Stomach (tissue), 8 donors: ENCODE measurements at regions not wholly inside any gene's neighbourhood (a gene's known extent, or its start where the extent isn't known, plus 50 kb on each side); places are given as distances from the start of the nearest gene placed in this dataset.

Experiments
- DNase-seq, 2 donors: peaks; one replicate each; pipeline versions ENCODE4 v3.0.0 to v3.0.0-alpha.2; 2013 to 2019
- H3K27ac ChIP-seq, 5 donors: fragments of 200-600 bp in 4 of 5; sonication (generic) in 4 of 5; one replicate each; pipeline ENCODE4 v1.5.1; 2013 to 2019; ENCODE audit warnings: mild to moderate bottlenecking in 1 of 5, moderate library complexity in 1 of 5
- H3K27me3 ChIP-seq, 3 donors: fragments of 200-600 bp; sonication (generic); one replicate each; pipeline ENCODE4 v1.5.1; 2017 to 2019; ENCODE audit warnings: mixed run types in 1 of 3
- H3K36me3 ChIP-seq, 4 donors: fragments of 200-600 bp; sonication (generic); 1 replicate in 3 of 4; 2 replicates in 1 of 4; pipeline ENCODE4 v1.5.1; 2016 to 2019
- H3K4me1 ChIP-seq, 4 donors: fragments of 200-600 bp; sonication (generic); one replicate each; pipeline ENCODE4 v1.5.1; 2016 to 2019
- H3K4me3 ChIP-seq, 4 donors: fragments of 200-600 bp; sonication (generic) in 3 of 4; one replicate each; pipeline ENCODE4 v1.5.1; 2016 to 2019; ENCODE audit warnings: mild to moderate bottlenecking in 1 of 4
- H3K9me3 ChIP-seq, 4 donors: fragments of 200-600 bp; sonication (generic); one replicate each; pipeline ENCODE4 v1.5.1; 2016 to 2019
- CTCF ChIP-seq, 7 experiments: fragments of 450-650 bp in 4 of 7; fragments of 200-600 bp in 3 of 7; sonication (generic) in 3 of 7; IDR thresholded peaks; one replicate each; pipeline ENCODE4 v1.5.1; 2016 to 2019; ENCODE audit warnings: antibody characterized with exemption in 7 of 7, control low read depth in 2 of 7, mild to moderate bottlenecking in 1 of 7
- EP300 ChIP-seq: sonication (generic); formaldehyde crosslinking; IDR thresholded peaks from one replicate; pipeline ENCODE4 v1.6.1; 2017; ENCODE audit warnings: antibody characterized with exemption
- POLR2A ChIP-seq, 4 donors: fragments of 450-650 bp; IDR thresholded peaks; one replicate each; pipeline ENCODE4 v1.6.1; 2016; ENCODE audit warnings: antibody characterized with exemption in 4 of 4, control low read depth in 2 of 4, mild to moderate bottlenecking in 1 of 4, moderate library complexity in 1 of 4
- POLR2AphosphoS5 ChIP-seq, 3 donors: sonication (generic); formaldehyde crosslinking; IDR thresholded peaks; one replicate each; pipeline ENCODE4 v1.6.1; 2016; ENCODE audit warnings: antibody characterized with exemption in 3 of 3
- WGBS, 5 donors: extraction: QIAGEN DNeasy Blood & Tissue Kit in 3 of 5; methylation state at CpG; one replicate each; pipeline versions ENCODE4 v1.1.5 to v1.1.7; 2013 to 2018; 5-methylcytosine and 5-hydroxymethylcytosine counted together
- intact Hi-C: fragments of 100-400 bp; cut with DNase I; formaldehyde crosslinking; loops from one replicate; pipeline ENCODE4 v1.15.1; 2023; ENCODE audit warnings: low total_unique reads
- donor health status: healthy with polysubstance abuse.
- donor health status: Bipolar disorder and iron deficiency.
- donor health status: healthy.

- Histone ChIP-seq H3K4me3 (no peak overlapping the region), H3K27ac (no peak overlapping the region), H3K36me3 (no peaks in the 10 kb centered on the region), H3K27me3 (no peaks in the 10 kb centered on the region), H3K9me3 (peaks cover 0 to 6% (median 0%) of the 10 kb centered on the region in 4 donors), H3K4me1 (no peaks in the 10 kb centered on the region)
- TF ChIP-seq CTCF (IDR thresholded peaks at IDR 0.05) (no peak), POLR2AphosphoS5 (IDR thresholded peaks at IDR 0.05) (no peak), POLR2A (IDR thresholded peaks at IDR 0.05) (no peak), EP300 (no peak)
- 75 to 86% (median 80%) methylated on average over 3 of the region's 3 CpGs for WGBS, 5 donors
- intact Hi-C loops = no loop called here
- DNase-seq = no peak
These were observed 1110.0 kb upstream of the EEF2KMT start for GRCh38 chr16:6207580-6207979.

- DNase-seq = no peak
- intact Hi-C loops = no loop called here
- H3K27ac ChIP-seq = no peak overlapping the region
- H3K9me3 ChIP-seq = peaks cover 0 to 6% (median 0%) of the 10 kb centered on the region in 4 donors
- no peak overlapping the region for H3K4me3 ChIP-seq
- TF ChIP-seq EP300 = no peak
- no peak for TF ChIP-seq POLR2A (IDR thresholded peaks at IDR 0.05)
- no peak for TF ChIP-seq CTCF (IDR thresholded peaks at IDR 0.05)
- TF ChIP-seq POLR2AphosphoS5 (IDR thresholded peaks at IDR 0.05) = no peak
- 4 to 17% (median 14%) methylated on average over 3 of the region's 3 CpGs for WGBS, 5 donors
- no peaks in the 10 kb centered on the region for H3K27me3 ChIP-seq
- H3K4me1 ChIP-seq = no peaks in the 10 kb centered on the region
- no peaks in the 10 kb centered on the region for H3K36me3 ChIP-seq
These were observed 1109.5 kb upstream of the EEF2KMT start for GRCh38 chr16:6207124-6207523.

GRCh38 chr16:6206080-6206479 is 1108.5 kb upstream of the EEF2KMT start:
- DNase-seq = no peak

GRCh38 chr16:6204945-6205344 is 1107.3 kb upstream of the EEF2KMT start:
- intact Hi-C loops = no loop called here
- 70 to 80% (median 77%) methylated on average over 2 of the region's 2 CpGs for WGBS, 5 donors
- H3K9me3 ChIP-seq = peaks cover 0 to 12% (median 3%) of the 10 kb centered on the region in 4 donors

More at GRCh38 chr16:6206080-6206479, 1108.5 kb upstream of the EEF2KMT start:
- Histone ChIP-seq H3K9me3 (peaks cover 0 to 10% (median 3%) of the 10 kb centered on the region in 4 donors), H3K4me3 (no peak overlapping the region), H3K36me3 (no peaks in the 10 kb centered on the region), H3K27ac (no peak overlapping the region), H3K4me1 (no peaks in the 10 kb centered on the region), H3K27me3 (no peaks in the 10 kb centered on the region)
- TF ChIP-seq POLR2AphosphoS5 (IDR thresholded peaks at IDR 0.05) = no peak
- no peak for TF ChIP-seq EP300
- no peak for TF ChIP-seq CTCF (IDR thresholded peaks at IDR 0.05)
- TF ChIP-seq POLR2A (IDR thresholded peaks at IDR 0.05) = no peak
- intact Hi-C loops = no loop called here
- WGBS, 5 donors = 26 to 42% (median 36%) methylated on average over 5 of the region's 5 CpGs

More at GRCh38 chr16:6204945-6205344, 1107.3 kb upstream of the EEF2KMT start:
- TF ChIP-seq EP300 (no peak), POLR2A (IDR thresholded peaks at IDR 0.05) (no peak), CTCF (IDR thresholded peaks at IDR 0.05) (no peak), POLR2AphosphoS5 (IDR thresholded peaks at IDR 0.05) (no peak)
- DNase-seq = no peak
- Histone ChIP-seq H3K4me1 (no peaks in the 10 kb centered on the region), H3K27me3 (no peaks in the 10 kb centered on the region), H3K4me3 (no peak overlapping the region), H3K36me3 (no peaks in the 10 kb centered on the region), H3K27ac (no peak overlapping the region)
